Pancreas (tissue), 10 donors: ENCODE measurements at regions not wholly inside any gene's neighbourhood (a gene's known extent, or its start where the extent isn't known, plus 50 kb on each side); places are given as distances from the start of the nearest gene placed in this dataset.

Source experiments
- ATAC-seq, 4 donors: fragments of 200-7000 bp; cut with Tn5 transposase; one replicate each; pipeline versions ENCODE4 v1.8.0 to v1.9.1; 2020; ENCODE audit warnings: mild to moderate bottlenecking in 4 of 4, moderate library complexity in 4 of 4
- DNase-seq, 6 donors: peaks; one replicate each; pipeline ENCODE4 v3.0.0-alpha.2; 2020
- FAIRE-seq: peaks from 2 replicates; lab custom pipeline; 2012; peaks lifted over from hg19 to GRCh38; lab: Jason Lieb, UNC
- H3K27ac ChIP-seq, 4 donors: fragments of 200-600 bp; sonication (generic); 1 replicate in 3 of 4; 2 replicates in 1 of 4; pipeline versions ENCODE4 v1.5.0 to v1.8.0; 2020
- H3K27me3 ChIP-seq, 4 donors: fragments of 200-600 bp; one replicate each; pipeline ENCODE4 v1.8.0; 2021
- H3K36me3 ChIP-seq, 3 donors: fragments of 200-600 bp; sonication (generic) in 1 of 3; one replicate each; pipeline versions ENCODE4 v1.5.0 to v1.8.0; 2020 to 2021
- H3K4me1 ChIP-seq, 3 donors: fragments of 200-600 bp; one replicate each; pipeline ENCODE4 v1.8.0; 2021
- H3K4me3 ChIP-seq, 4 donors: fragments of 200-600 bp; sonication (generic) in 2 of 4; one replicate each; pipeline versions ENCODE4 v1.5.0 to v1.8.0; 2020 to 2021
- H3K9me3 ChIP-seq, 4 donors: fragments of 200-600 bp; one replicate each; pipeline ENCODE4 v1.8.0; 2021
- whole genome bisulfite sequencing, 2 donors: extraction: QIAGEN DNeasy Blood & Tissue Kit; methylation state at CpG; one replicate each; pipeline ENCODE4 v1.1.7; 2013; 5-methylcytosine and 5-hydroxymethylcytosine counted together
- intact Hi-C, 3 donors: fragments of 100-400 bp; cut with DNase I; formaldehyde crosslinking; loops; one replicate each; pipeline versions ENCODE4 v1.11.1 to v1.14.2; 2022
- TF ChIP-seq, protein P1 (sequence below), 4 donors: fragments of 200-600 bp; sonication (generic) in 3 of 4; IDR thresholded peaks; one replicate each; pipeline versions ENCODE4 v1.5.0 to v1.8.0; 2021; ENCODE audit warnings: antibody characterized with exemption in 4 of 4
- donor health status: healthy with polysubstance abuse.
- donor health status: DM: no; HTN: no; CAD: no; lungs with moderate emphysema.
- donor health status: DM: no; HTN: no; CAD: no.
- donor health status: control.
- donor health status: control.
- donor health status: Bipolar disorder and iron deficiency.
- donor health status: DM: yes; HTN: yes; CAD: no.
- donor health status: DM: no; HTN: no; CAD: no.
- donor health status: DM: no; HTN: no; CAD: no.
- donor health status: DM: yes; HTN: yes; CAD: no.

DNA sequence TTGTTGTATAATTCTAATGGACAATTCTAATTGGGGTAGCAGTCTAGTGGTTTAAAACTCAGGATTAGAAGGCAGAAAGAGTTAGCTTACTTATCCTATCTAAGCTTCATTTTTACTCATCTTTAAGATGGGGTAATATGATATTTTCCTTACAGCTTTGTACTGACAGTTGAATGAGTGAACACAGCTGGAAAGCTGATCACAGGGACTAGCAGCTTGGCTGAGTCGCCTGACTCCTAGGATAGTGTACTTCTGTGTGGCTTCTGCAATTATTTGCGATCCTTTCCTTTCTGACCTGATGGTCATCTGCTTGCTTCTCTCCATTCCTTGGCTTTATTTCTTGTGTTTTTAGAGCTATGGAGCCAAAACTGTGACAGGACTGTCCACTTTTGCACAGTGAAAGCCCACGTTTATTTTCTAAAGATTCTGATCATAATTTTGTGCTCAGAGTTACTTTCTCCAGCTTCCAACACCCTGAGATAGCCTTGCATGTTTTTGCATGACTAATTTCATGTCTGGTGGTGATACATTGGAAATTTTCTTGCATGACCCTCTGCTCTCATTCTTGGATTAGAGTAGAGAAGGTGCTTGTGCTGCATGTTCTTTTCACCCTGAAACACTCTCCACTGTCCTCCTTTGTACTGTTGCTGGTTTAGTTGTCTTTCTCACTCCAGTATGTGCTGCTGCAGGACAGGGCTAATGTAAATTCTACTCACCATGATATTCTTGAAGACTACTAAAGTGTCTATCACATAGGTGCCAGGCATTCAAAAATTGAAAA is 377.0 kb upstream of the ATP2B1 start:
- H3K4me3 ChIP-seq = no peak overlapping the region
- ATAC-seq = no peak
- no peak overlapping the region for H3K27ac ChIP-seq
- no peak for DNase-seq
- H3K9me3 ChIP-seq = no peaks in the 10 kb centered on the region
- intact Hi-C loops = no loop called here
- no peaks in the 10 kb centered on the region for H3K27me3 ChIP-seq
- no peaks in the 10 kb centered on the region for H3K36me3 ChIP-seq
- no peak for FAIRE-seq
- TF ChIP-seq, protein P1, sequence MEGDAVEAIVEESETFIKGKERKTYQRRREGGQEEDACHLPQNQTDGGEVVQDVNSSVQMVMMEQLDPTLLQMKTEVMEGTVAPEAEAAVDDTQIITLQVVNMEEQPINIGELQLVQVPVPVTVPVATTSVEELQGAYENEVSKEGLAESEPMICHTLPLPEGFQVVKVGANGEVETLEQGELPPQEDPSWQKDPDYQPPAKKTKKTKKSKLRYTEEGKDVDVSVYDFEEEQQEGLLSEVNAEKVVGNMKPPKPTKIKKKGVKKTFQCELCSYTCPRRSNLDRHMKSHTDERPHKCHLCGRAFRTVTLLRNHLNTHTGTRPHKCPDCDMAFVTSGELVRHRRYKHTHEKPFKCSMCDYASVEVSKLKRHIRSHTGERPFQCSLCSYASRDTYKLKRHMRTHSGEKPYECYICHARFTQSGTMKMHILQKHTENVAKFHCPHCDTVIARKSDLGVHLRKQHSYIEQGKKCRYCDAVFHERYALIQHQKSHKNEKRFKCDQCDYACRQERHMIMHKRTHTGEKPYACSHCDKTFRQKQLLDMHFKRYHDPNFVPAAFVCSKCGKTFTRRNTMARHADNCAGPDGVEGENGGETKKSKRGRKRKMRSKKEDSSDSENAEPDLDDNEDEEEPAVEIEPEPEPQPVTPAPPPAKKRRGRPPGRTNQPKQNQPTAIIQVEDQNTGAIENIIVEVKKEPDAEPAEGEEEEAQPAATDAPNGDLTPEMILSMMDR (IDR thresholded peaks at IDR 0.05) = no peak
- H3K4me1 ChIP-seq = no peaks in the 10 kb centered on the region
- 53 to 54% methylated on average over 3 of the region's 3 CpGs for WGBS, 2 donors

- no peak overlapping the region for H3K27ac ChIP-seq
- H3K9me3 ChIP-seq = no peaks in the 10 kb centered on the region
- H3K4me3 ChIP-seq = no peak overlapping the region
- no peaks in the 10 kb centered on the region for H3K4me1 ChIP-seq
- ATAC-seq (no peak), FAIRE-seq (no peak), DNase-seq (no peak)
- no peaks in the 10 kb centered on the region for H3K36me3 ChIP-seq
- TF ChIP-seq, protein P1 (IDR thresholded peaks at IDR 0.05) = no peak
- H3K27me3 ChIP-seq = no peaks in the 10 kb centered on the region
- WGBS, 2 donors = 73 to 79% methylated on average over 2 of the region's 2 CpGs
- intact Hi-C loops = no loop called here
Observed at GRCh38 chr12:90084018-90084417, 375.4 kb upstream of the ATP2B1 start.

GRCh38 chr12:90080616-90081015 is 372.0 kb upstream of the ATP2B1 start:
- 32 to 47% methylated on average over 1 of the region's 1 CpG for WGBS, 2 donors
- Histone ChIP-seq H3K4me1 (no peaks in the 10 kb centered on the region), H3K9me3 (no peaks in the 10 kb centered on the region), H3K36me3 (no peaks in the 10 kb centered on the region), H3K27me3 (no peaks in the 10 kb centered on the region), H3K4me3 (no peak overlapping the region), H3K27ac (no peak overlapping the region)
- FAIRE-seq = no peak
- TF ChIP-seq, protein P1 (IDR thresholded peaks at IDR 0.05) = no peak
- no peak for ATAC-seq
- intact Hi-C loops = no loop called here
- no peak for DNase-seq

- ATAC-seq (no peak), DNase-seq (no peak), FAIRE-seq (no peak)
- H3K27me3 ChIP-seq = no peaks in the 10 kb centered on the region
- intact Hi-C loops = no loop called here
- no peaks in the 10 kb centered on the region for H3K9me3 ChIP-seq
- H3K4me3 ChIP-seq = no peak overlapping the region
- WGBS, 2 donors = 28 to 39% methylated on average over 4 of the region's 4 CpGs
- H3K27ac ChIP-seq = no peak overlapping the region
- H3K36me3 ChIP-seq = no peaks in the 10 kb centered on the region
- H3K4me1 ChIP-seq = no peaks in the 10 kb centered on the region
- TF ChIP-seq, protein P1 (IDR thresholded peaks at IDR 0.05) = no peak
Observed at GRCh38 chr12:90079529-90080210, 371.0 kb upstream of the ATP2B1 start.

GRCh38 chr12:90078344-90078743 is 369.7 kb upstream of the ATP2B1 start:
- Histone ChIP-seq H3K4me3 (no peak overlapping the region), H3K27ac (no peak overlapping the region), H3K36me3 (no peaks in the 10 kb centered on the region), H3K9me3 (no peaks in the 10 kb centered on the region), H3K27me3 (no peaks in the 10 kb centered on the region), H3K4me1 (no peaks in the 10 kb centered on the region)
- intact Hi-C loops = no loop called here
- ATAC-seq = no peak
- no peak for FAIRE-seq
- TF ChIP-seq, protein P1 (IDR thresholded peaks at IDR 0.05) = no peak
- 58 to 68% methylated on average over 4 of the region's 4 CpGs for WGBS, 2 donors
- DNase-seq = no peak
